ENCODE measurements at regions not wholly inside any gene's neighbourhood (a gene's known extent, or its start where the extent isn't known, plus 50 kb on each side); places are given as distances from the start of the nearest gene placed in this dataset.

DNA sequence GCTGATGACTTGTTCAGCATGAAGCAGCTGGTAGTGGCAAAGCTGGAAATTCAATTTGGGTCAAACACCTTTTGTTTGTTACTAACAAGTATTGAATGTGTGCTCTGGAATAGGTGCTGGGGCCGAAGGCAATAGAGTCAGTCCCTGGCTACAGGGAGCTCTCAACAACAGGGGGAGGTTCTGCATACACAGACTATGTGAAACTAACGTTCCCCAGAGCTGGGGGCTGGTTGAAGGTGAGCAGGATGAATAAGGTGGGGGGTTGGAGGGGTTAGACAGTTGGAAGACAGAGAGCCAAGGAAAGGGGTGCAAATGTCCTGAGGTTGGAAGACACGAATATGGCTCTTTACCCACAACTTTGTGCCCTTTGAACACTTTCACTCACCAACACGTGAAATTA lies 84.1 kb upstream of the PLPP4 start:
- DNase-seq (ENCODE audit: low spot score), result no peak

GRCh38 chr10:120375666-120376065 lies 81.4 kb upstream of the PLPP4 start:
- DNase-seq (ENCODE audit: low spot score), result no peak

GRCh38 chr10:120381931-120382330 lies 75.1 kb upstream of the PLPP4 start:
- no peak for DNase-seq (ENCODE audit: low spot score)

- DNase-seq (ENCODE audit: low spot score), result no peak
These were observed 74.7 kb upstream of the PLPP4 start for GRCh38 chr10:120382360-120382759.

- DNase-seq (ENCODE audit: low spot score), result no peak
These were observed 71.0 kb upstream of the PLPP4 start for GRCh38 chr10:120385992-120386391.

DNA sequence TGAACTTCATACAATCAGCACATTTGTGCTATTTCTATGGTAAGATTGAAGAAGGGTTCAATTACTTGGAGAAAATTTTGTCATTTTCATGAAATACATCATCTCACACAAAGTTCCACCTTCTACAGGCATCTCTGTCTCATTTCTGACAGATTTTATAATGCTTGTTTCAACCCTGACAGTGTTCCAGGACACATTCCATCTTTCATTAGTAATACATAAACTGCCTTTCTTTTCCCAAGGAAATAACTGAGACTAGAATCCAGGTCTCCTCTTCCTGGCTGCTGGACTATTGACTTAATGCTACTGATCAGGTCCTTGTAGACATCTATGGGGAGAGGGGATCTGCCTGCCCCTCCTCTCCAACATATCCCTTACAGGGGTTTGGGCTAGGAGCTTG lies 70.1 kb upstream of the PLPP4 start:
- no peak for DNase-seq (ENCODE audit: low spot score)

- no peak for DNase-seq (ENCODE audit: low spot score)
These were observed 69.7 kb upstream of the PLPP4 start for GRCh38 chr10:120387326-120387725.

DNA sequence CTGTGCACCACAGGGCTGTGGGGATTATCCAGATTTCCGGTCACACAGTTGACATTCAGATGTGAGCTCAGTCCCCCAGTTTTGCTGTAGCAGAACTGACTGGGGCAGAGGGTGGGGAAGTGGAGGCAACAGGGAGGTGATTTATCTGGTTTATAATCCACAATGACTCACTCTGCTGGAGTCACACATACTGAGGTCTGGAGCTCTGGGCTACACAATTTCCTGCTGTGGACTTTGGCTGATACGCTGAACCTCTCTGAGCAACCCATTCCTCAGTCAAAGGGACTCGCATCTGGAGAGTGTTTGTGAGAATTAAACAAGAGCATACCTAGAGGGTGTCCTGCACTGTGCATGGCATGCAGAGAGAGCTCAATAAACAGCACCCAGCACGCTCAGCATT lies 64.8 kb upstream of the PLPP4 start:
- no peak for DNase-seq (ENCODE audit: low spot score)

GRCh38 chr10:120392671-120393079 lies 64.4 kb upstream of the PLPP4 start:
- DNase-seq (ENCODE audit: low spot score), result no peak

- DNase-seq (ENCODE audit: low spot score), result no peak
These were observed 62.6 kb upstream of the PLPP4 start for GRCh38 chr10:120394446-120394845.

- DNase-seq (ENCODE audit: low spot score), result no peak
These were observed 60.8 kb upstream of the PLPP4 start for GRCh38 chr10:120396228-120396627.

GRCh38 chr10:120398180-120398579 lies 58.8 kb upstream of the PLPP4 start:
- no peak for DNase-seq (ENCODE audit: low spot score)

GRCh38 chr10:120400601-120401000 lies 56.4 kb upstream of the PLPP4 start:
- DNase-seq (ENCODE audit: low spot score), result no peak

GRCh38 chr10:120402147-120402766 lies 54.8 kb upstream of the PLPP4 start:
- no peak for DNase-seq (ENCODE audit: low spot score)

DNA sequence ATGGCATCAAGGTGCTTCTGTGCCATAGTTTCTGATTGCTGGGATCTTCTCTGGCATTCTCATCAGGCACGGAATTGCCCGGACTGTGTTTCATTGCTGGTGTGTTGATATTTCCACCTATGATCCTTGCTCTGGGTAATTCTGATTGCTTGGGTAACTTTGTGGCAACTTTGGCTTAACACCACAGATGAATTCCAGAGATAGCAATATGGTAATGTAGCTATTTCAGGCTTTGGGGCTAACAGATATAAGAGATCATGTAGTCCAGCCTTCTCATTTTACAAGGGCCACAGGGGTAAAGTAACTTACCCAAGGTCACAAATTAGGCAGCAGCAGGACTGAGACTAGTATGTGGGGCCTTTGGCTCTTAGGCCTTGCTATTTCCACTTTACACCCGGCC lies 53.9 kb upstream of the PLPP4 start:
- DNase-seq (ENCODE audit: low spot score), result no peak

- DNase-seq (ENCODE audit: low spot score), result no peak
These were observed 50.7 kb upstream of the PLPP4 start for GRCh38 chr10:120406376-120406775.
